Upper lobe of left lung (tissue), 6 donors: ENCODE measurements at regions not wholly inside any gene's neighbourhood (a gene's known extent, or its start where the extent isn't known, plus 50 kb on each side); places are given as distances from the start of the nearest gene placed in this dataset.

ENCODE experiments used
- ATAC-seq, 2 donors: fragments of 200-7000 bp; cut with Tn5 transposase; one replicate each; pipeline ENCODE4 v1.9.1; 2022; ENCODE audit warnings: mild to moderate bottlenecking in 2 of 2, moderate library complexity in 2 of 2; ENCODE audit not compliant: low FRiP score in 2 of 2
- DNase-seq, 2 donors: peaks; one replicate each; pipeline ENCODE4 v3.0.0-alpha.2; 2019 to 2020
- H3K27ac ChIP-seq, 4 donors: fragments of 200-600 bp; sonication (generic); one replicate each; pipeline ENCODE4 v1.5.1; 2016 to 2019
- H3K27me3 ChIP-seq, 4 donors: fragments of 200-600 bp; sonication (generic); one replicate each; pipeline ENCODE4 v1.5.1; 2017 to 2019
- H3K36me3 ChIP-seq, 4 donors: fragments of 200-600 bp; sonication (generic); one replicate each; pipeline ENCODE4 v1.5.1; 2016 to 2019
- H3K4me1 ChIP-seq, 4 donors: fragments of 200-600 bp; sonication (generic); one replicate each; pipeline ENCODE4 v1.5.1; 2018 to 2019
- H3K4me3 ChIP-seq, 4 donors: fragments of 200-600 bp; sonication (generic); one replicate each; pipeline ENCODE4 v1.5.1; 2017 to 2019; ENCODE audit warnings: mild to moderate bottlenecking in 2 of 4, moderate library complexity in 1 of 4
- H3K9me3 ChIP-seq, 4 donors: fragments of 200-600 bp; sonication (generic); one replicate each; pipeline ENCODE4 v1.5.1; 2018 to 2019
- EP300 ChIP-seq, 4 donors: sonication (generic); formaldehyde crosslinking; IDR thresholded peaks; one replicate each; pipeline ENCODE4 v1.5.1; 2017; ENCODE audit warnings: antibody characterized with exemption in 4 of 4, control low read depth in 2 of 4
- POLR2A ChIP-seq, 4 donors: fragments of 450-650 bp; IDR thresholded peaks; one replicate each; pipeline ENCODE4 v1.5.1; 2016 to 2017; ENCODE audit warnings: antibody characterized with exemption in 4 of 4, mild to moderate bottlenecking in 2 of 4
- POLR2AphosphoS5 ChIP-seq, 2 donors: sonication (generic); formaldehyde crosslinking; IDR thresholded peaks; one replicate each; pipeline ENCODE4 v1.5.1; 2017; ENCODE audit warnings: antibody characterized with exemption in 2 of 2
- WGBS, 2 donors: methylation state at CpG; one replicate each; pipeline ENCODE4 v1.1.5; 2017 to 2018; 5-methylcytosine and 5-hydroxymethylcytosine counted together
- TF ChIP-seq, protein P1 (sequence below), 6 experiments: fragments of 450-650 bp in 4 of 6; fragments of 200-600 bp in 2 of 6; sonication (generic) in 2 of 6; IDR thresholded peaks; one replicate each; pipeline ENCODE4 v1.5.1; 2016 to 2019; ENCODE audit warnings: antibody characterized with exemption in 6 of 6
- donor health status: DM: no; HTN: no; CAD: no; lungs with moderate emphysema.
- donor health status: DM: no; HTN: yes; CAD: no; lungs with severe emphysema.

DNA sequence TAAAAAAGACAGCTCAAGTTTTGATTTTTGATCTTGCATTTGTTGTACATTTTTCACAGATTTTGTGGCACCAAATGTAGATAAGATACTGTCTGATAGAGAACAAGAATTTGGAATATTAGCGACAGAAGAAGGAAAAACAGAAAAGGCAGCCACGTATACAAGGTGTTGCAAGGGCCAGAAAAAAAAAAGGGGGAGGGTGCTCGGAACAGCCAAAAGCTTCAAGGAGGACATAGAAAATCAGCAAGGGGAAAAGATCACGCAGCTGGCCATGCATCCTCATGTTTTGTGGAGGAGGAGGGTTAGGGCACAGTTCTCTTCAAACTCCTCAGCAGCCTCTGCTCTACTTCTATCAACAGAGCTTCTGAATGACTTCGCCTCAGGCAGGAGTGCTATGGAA, 80.7 kb upstream of the MROH9 start:
- ATAC-seq (no peak), DNase-seq (no peak)
- Histone ChIP-seq H3K27me3 (no peaks in the 10 kb centered on the region), H3K27ac (no peak overlapping the region), H3K9me3 (no peaks in the 10 kb centered on the region), H3K4me3 (no peak overlapping the region), H3K4me1 (no peaks in the 10 kb centered on the region), H3K36me3 (no peaks in the 10 kb centered on the region)
- TF ChIP-seq, protein P1, sequence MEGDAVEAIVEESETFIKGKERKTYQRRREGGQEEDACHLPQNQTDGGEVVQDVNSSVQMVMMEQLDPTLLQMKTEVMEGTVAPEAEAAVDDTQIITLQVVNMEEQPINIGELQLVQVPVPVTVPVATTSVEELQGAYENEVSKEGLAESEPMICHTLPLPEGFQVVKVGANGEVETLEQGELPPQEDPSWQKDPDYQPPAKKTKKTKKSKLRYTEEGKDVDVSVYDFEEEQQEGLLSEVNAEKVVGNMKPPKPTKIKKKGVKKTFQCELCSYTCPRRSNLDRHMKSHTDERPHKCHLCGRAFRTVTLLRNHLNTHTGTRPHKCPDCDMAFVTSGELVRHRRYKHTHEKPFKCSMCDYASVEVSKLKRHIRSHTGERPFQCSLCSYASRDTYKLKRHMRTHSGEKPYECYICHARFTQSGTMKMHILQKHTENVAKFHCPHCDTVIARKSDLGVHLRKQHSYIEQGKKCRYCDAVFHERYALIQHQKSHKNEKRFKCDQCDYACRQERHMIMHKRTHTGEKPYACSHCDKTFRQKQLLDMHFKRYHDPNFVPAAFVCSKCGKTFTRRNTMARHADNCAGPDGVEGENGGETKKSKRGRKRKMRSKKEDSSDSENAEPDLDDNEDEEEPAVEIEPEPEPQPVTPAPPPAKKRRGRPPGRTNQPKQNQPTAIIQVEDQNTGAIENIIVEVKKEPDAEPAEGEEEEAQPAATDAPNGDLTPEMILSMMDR (IDR thresholded peaks at IDR 0.05) = no peak
- TF ChIP-seq EP300 (IDR thresholded peaks at IDR 0.05) (no peak), POLR2AphosphoS5 (IDR thresholded peaks at IDR 0.05) (no peak), POLR2A (IDR thresholded peaks at IDR 0.05) (no peak)
- 68 to 76% methylated on average over 5 of the region's 5 CpGs for WGBS, 2 donors

DNA sequence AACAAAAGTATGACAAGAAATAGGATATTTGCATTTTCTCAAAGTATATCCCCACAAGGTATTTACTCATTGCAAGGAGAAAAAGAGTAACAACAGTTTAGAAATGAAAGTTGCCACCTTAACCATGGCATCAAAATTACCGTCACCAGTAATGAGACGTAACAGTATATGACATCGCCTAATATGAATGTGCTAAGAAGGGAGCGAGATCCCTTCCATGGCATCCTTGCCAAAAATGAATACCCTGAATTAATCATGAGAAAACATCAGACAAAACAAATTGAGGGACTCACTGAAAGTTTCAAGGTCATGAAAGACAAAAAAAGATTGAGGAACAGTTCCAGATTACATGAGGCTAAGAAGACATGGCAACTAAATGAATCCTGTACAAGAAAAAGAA, 78.9 kb upstream of the MROH9 start:
- 65 to 82% methylated on average over 4 of the region's 4 CpGs for WGBS, 2 donors
- no peak for DNase-seq
- Histone ChIP-seq H3K27ac (no peak overlapping the region), H3K9me3 (no peaks in the 10 kb centered on the region), H3K27me3 (no peaks in the 10 kb centered on the region), H3K4me1 (no peaks in the 10 kb centered on the region), H3K4me3 (no peak overlapping the region), H3K36me3 (no peaks in the 10 kb centered on the region)
- TF ChIP-seq POLR2AphosphoS5 (IDR thresholded peaks at IDR 0.05) (no peak), POLR2A (IDR thresholded peaks at IDR 0.05) (no peak), EP300 (IDR thresholded peaks at IDR 0.05) (no peak)
- TF ChIP-seq, protein P1 (IDR thresholded peaks at IDR 0.05) = no peak
- ATAC-seq = peak in 1 of 2 donors; percentile 32

DNA sequence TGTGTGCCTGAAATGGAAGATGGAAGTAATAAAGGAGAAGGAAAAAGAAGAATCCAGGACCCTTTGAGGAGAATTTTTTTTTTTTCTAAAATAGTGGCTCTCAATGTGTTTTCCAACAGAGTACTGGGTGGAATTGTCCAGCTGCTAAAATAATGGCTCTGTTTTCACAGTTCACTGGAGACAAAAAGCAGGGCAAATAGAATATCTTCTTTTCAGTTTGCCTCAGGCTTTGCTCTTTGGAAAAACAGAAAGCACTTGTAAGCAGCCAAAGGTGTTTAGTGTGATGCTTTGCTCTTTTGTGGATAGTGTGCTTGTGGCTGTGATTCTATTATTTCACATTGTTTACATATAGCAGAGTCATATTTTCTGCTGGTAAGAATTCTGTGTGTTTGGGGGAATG, 77.4 kb upstream of the MROH9 start:
- Histone ChIP-seq H3K27ac (no peak overlapping the region), H3K27me3 (no peaks in the 10 kb centered on the region), H3K36me3 (no peaks in the 10 kb centered on the region), H3K4me1 (no peaks in the 10 kb centered on the region), H3K4me3 (no peak overlapping the region), H3K9me3 (no peaks in the 10 kb centered on the region)
- TF ChIP-seq, protein P1 (IDR thresholded peaks at IDR 0.05) = no peak
- TF ChIP-seq POLR2AphosphoS5 (IDR thresholded peaks at IDR 0.05) = no peak
- DNase-seq (no peak), ATAC-seq (no peak)

DNA sequence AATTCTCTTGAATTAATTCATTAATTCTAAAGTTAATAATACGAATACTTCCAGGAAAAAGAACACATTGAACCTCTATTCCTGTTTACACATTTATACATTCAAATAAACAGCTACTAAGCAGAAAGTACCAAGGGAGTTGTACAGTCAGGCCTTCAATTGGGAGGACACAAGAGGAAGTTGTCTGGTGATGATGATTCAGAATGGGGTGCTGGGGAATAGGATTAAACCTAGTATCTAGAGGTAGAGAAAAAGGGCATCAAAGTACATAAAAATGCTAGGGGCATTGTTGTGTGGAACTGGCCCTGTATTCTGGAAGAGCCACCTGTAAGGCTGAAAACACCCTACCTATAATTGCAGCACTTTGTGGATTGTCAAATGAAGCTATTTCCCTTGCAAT, 71.7 kb upstream of the MROH9 start:
- Histone ChIP-seq H3K4me1 (peaks cover 0 to 7% (median 2%) of the 10 kb centered on the region in 4 donors), H3K36me3 (no peaks in the 10 kb centered on the region), H3K27ac (no peak overlapping the region), H3K9me3 (no peaks in the 10 kb centered on the region), H3K27me3 (no peaks in the 10 kb centered on the region), H3K4me3 (no peak overlapping the region)
- TF ChIP-seq POLR2AphosphoS5 (IDR thresholded peaks at IDR 0.05) (no peak), EP300 (IDR thresholded peaks at IDR 0.05) (no peak), POLR2A (IDR thresholded peaks at IDR 0.05) (no peak)
- TF ChIP-seq, protein P1 (IDR thresholded peaks at IDR 0.05) = no peak
- 62 to 67% methylated on average over 1 of the region's 1 CpG for WGBS, 2 donors
- DNase-seq = no peak
- no peak for ATAC-seq

DNA sequence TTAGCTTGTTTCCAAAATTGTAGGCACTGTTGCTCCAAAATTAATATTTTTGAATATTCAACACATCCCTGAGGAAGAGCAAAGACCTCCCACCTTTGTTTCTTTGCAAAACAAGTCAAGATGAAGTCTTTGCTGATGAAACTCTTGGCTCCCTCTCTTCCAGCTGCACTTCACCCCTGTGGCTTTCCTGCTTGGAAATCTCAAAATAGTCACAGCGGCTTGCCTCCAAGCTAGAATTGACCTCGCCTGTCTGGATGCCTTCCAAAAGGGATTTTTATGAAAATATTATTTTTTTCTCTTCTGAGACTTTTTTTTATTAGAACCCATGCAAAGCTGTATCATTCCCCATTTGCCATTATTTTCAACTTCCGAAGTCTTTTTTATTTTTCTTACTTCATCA, 71.1 kb upstream of the MROH9 start:
- ATAC-seq = peak in 1 of 2 donors; percentile 60

More for the DNA sequence above, 71.1 kb upstream of the MROH9 start:
- TF ChIP-seq POLR2AphosphoS5 (IDR thresholded peaks at IDR 0.05) = no peak
- no peak for TF ChIP-seq POLR2A (IDR thresholded peaks at IDR 0.05)
- TF ChIP-seq EP300 (IDR thresholded peaks at IDR 0.05) = no peak
- TF ChIP-seq, protein P1 (IDR thresholded peaks at IDR 0.05) = no peak
- Histone ChIP-seq H3K4me1 (peaks cover 0 to 7% (median 2%) of the 10 kb centered on the region in 4 donors), H3K36me3 (no peaks in the 10 kb centered on the region), H3K27me3 (no peaks in the 10 kb centered on the region), H3K4me3 (no peak overlapping the region), H3K27ac (no peak overlapping the region), H3K9me3 (no peaks in the 10 kb centered on the region)
- DNase-seq = no peak
- WGBS, 2 donors = 66 to 68% methylated on average over 3 of the region's 3 CpGs
